ENCODE measurements at regions not wholly inside any gene's neighbourhood (a gene's known extent, or its start where the extent isn't known, plus 50 kb on each side); places are given as distances from the start of the nearest gene placed in this dataset.

DNA sequence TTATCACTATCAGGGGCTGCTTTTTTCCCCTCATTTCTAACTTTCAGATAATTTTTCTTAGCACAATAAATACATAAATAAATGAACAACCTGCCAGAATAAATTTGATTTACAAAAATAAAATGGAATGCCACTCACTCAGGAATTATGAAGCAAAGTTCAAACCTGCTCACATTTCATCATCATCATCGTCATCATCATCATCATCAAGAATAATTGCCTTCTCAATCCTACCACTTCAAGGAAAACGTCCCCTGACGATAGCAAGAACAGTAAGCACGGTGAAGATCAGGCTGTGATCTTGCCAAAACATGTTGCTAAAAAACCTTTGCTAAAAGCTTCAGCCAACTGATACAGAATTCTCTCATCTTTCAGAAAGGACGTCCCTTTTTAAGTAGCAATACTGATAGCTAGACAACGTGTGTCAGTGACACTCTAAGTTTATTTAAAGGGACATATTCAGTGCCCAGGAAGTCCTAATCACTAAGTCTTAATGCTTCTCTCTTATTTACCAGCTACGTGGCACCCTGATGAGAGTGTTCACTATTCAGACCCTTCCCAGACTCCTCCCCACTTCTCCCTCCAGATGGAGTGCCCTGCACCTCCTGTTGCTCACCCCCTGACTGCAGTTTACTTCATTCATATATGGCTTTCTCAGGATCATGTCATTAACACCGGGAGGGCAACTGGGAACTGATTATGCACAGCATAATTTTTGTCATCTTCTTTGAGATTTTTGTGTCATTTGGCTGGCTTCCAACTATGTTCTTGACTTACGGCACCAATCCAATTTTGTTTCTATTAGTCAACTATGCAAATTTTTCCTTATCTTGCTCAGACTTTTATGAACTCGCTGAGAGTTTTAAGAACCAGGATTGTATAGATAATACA lies 200.1 kb upstream of the GUCY1A2 start:
- no peak for DNase-seq (ENCODE audit: low spot score in 2 of 2)
- intact Hi-C loops (cut with DNase I; ENCODE audit: low total_unique reads) = no loop called here
- WGBS, 2 donors = 26 to 27% methylated on average over 10 of the region's 10 CpGs
- no peak overlapping the region for H3K4me3 ChIP-seq (ENCODE audit: low read depth, poor library complexity, severe bottlenecking)
- TF ChIP-seq, protein P1, sequence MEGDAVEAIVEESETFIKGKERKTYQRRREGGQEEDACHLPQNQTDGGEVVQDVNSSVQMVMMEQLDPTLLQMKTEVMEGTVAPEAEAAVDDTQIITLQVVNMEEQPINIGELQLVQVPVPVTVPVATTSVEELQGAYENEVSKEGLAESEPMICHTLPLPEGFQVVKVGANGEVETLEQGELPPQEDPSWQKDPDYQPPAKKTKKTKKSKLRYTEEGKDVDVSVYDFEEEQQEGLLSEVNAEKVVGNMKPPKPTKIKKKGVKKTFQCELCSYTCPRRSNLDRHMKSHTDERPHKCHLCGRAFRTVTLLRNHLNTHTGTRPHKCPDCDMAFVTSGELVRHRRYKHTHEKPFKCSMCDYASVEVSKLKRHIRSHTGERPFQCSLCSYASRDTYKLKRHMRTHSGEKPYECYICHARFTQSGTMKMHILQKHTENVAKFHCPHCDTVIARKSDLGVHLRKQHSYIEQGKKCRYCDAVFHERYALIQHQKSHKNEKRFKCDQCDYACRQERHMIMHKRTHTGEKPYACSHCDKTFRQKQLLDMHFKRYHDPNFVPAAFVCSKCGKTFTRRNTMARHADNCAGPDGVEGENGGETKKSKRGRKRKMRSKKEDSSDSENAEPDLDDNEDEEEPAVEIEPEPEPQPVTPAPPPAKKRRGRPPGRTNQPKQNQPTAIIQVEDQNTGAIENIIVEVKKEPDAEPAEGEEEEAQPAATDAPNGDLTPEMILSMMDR (IDR thresholded peaks at IDR 0.05) = no peak
- no peak for TF ChIP-seq POLR2A (IDR thresholded peaks at IDR 0.05)

- no peak for DNase-seq (ENCODE audit: low spot score in 2 of 2)
- intact Hi-C loops (cut with DNase I; ENCODE audit: low total_unique reads) = no loop called here
- WGBS, 2 donors = 91 to 94% methylated on average over 7 of the region's 7 CpGs
- TF ChIP-seq, protein P1 (IDR thresholded peaks at IDR 0.05) = no peak
- no peak for TF ChIP-seq POLR2A (IDR thresholded peaks at IDR 0.05)
- no peak overlapping the region for H3K4me3 ChIP-seq (ENCODE audit: low read depth, poor library complexity, severe bottlenecking)
Observed at GRCh38 chr11:107217444-107217843, 199.2 kb upstream of the GUCY1A2 start.

- no peak overlapping the region for H3K4me3 ChIP-seq (ENCODE audit: low read depth, poor library complexity, severe bottlenecking)
- 35 to 38% methylated on average over 2 of the region's 2 CpGs for WGBS, 2 donors
- no peak for DNase-seq (ENCODE audit: low spot score in 2 of 2)
- intact Hi-C loops (cut with DNase I; ENCODE audit: low total_unique reads) = no loop called here
- TF ChIP-seq POLR2A (IDR thresholded peaks at IDR 0.05) = no peak
- TF ChIP-seq, protein P1 (IDR thresholded peaks at IDR 0.05) = no peak
Observed at GRCh38 chr11:107215010-107215409, 196.7 kb upstream of the GUCY1A2 start.

DNA sequence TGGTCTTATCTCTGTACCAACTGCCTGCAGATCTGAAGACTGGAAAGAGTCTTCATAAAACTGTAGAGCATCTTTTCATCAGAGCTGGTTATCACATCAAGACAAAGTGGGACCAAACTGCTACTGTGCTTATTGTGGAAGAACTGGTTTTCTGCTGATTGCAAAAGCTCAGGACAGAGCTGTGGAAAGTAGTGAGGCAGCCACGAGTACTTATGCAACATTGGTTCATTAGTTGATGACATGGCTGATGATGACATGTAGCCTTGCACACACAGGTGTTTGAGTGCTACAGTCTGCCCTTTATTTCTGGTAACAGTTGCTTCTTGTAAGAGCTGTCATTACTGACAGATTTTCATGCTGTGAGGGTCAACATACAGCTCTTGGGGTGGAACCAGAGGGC lies 185.4 kb upstream of the GUCY1A2 start:
- H3K4me3 ChIP-seq (ENCODE audit: low read depth, poor library complexity, severe bottlenecking) = no peak overlapping the region
- intact Hi-C loops (cut with DNase I; ENCODE audit: low total_unique reads) = no loop called here
- TF ChIP-seq, protein P1 (IDR thresholded peaks at IDR 0.05) = no peak
- no peak for TF ChIP-seq POLR2A (IDR thresholded peaks at IDR 0.05)
- no peak for DNase-seq (ENCODE audit: low spot score in 2 of 2)
- 18 to 50% methylated on average over 1 of the region's 1 CpG for WGBS, 2 donors

DNA sequence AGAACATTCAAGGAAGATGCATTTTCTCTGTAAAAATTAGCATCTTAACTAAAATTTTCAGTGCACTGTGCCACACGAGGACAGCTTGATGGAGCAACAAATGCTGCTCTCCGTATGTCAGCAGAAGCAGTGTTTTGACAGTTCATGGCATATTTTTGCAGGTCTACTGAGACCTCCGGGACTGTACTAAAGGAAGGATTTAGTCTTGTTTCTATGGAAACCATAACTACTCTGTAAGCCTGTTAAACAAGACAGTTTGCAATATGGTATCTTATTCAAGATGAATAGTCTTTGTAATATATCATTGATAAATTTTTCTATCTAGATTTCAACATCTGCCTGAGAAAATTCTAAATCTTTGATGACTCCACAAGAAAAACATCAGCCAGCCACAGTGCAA lies 184.0 kb upstream of the GUCY1A2 start:
- H3K4me3 ChIP-seq (ENCODE audit: low read depth, poor library complexity, severe bottlenecking) = no peak overlapping the region
- intact Hi-C loops (cut with DNase I; ENCODE audit: low total_unique reads) = no loop called here
- 50 to 54% methylated on average over 3 of the region's 3 CpGs for WGBS, 2 donors
- TF ChIP-seq POLR2A (IDR thresholded peaks at IDR 0.05) = no peak
- TF ChIP-seq, protein P1 (IDR thresholded peaks at IDR 0.05) = no peak
- no peak for DNase-seq (ENCODE audit: low spot score in 2 of 2)

Data from lower leg skin (tissue), 4 donors.